ENCODE measurements at regions not wholly inside any gene's neighbourhood (a gene's known extent, or its start where the extent isn't known, plus 50 kb on each side); places are given as distances from the start of the nearest gene placed in this dataset.

DNA sequence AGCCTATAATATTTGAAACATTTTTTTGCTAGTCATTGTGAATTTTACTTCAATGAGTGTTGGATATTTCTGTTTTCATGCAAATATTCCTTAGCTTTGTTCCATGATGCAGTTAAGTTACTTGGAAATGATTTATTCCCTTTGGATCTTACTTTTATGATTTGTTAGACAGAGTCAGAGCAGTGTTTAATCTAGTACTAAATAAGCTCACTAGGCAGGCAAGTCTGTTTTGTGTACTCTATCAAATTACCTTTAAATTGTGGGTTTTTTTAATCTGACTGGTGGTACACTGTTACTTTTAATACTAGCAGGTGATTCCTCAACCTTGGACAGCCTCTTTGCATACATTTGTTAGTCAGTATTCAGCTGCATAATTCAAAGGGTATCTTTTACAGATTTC is 173.3 kb upstream of the MBNL1 start:
- TF ChIP-seq CTCF (IDR thresholded peaks at IDR 0.05; ENCODE audit: low read depth, low read length): no peak
- DNase-seq (ENCODE audit: extremely low read depth, low read depth): no peak

DNA sequence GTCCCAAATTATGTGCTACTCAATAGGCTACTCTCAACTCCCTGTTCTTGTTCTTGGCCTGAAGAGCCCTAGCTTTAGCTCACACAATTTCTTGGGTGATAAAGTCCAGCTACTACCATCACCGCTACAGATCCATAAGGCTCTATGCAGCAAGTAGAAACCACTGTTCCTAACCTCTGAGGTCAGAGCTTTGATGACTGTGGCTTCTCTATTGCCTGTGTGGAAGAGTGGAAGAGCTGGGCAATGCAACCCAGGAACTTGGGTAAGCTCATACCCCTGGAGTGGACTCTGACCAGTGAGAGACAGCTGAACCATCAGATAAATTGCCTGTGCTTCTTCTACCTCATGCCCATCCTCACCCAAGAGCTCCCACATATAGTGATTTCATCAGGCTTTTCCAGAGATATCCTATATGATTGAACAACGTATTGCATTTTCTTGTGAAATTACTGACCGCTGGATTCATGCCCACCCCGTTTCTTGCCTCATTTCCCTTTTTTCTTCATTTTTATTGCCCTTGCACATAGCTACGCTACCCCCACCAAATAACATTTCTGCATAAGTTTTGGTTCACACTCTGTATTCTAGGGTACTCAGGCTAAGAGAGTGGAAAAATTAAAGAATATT is 172.3 kb upstream of the MBNL1 start:
- no peak for DNase-seq (ENCODE audit: extremely low read depth, low read depth)
- TF ChIP-seq CTCF (IDR thresholded peaks at IDR 0.05; ENCODE audit: low read depth, low read length): no peak

DNA sequence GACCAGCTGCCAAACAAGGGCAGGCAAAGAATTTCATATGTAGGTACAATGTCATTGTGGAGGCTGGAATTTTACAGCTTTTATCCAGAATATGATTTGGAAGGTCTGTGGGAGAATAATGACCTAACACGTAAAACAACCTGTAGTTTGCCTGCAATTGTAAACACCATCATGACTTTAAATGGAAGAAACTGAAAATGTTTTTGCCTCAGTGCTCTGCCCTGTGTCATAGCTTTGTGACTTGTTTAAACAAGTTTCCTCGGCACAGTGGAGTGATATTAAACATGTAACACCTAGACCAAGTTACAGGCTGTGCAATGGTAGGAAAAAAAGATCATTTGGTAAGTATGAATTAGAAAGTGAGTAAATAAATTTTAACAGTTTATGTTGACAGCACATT is 171.6 kb upstream of the MBNL1 start:
- DNase-seq (ENCODE audit: extremely low read depth, low read depth): no peak
- TF ChIP-seq CTCF (IDR thresholded peaks at IDR 0.05; ENCODE audit: low read depth, low read length): no peak

GRCh38 chr3:152097770-152098169 is 171.0 kb upstream of the MBNL1 start:
- no peak for TF ChIP-seq CTCF (IDR thresholded peaks at IDR 0.05; ENCODE audit: low read depth, low read length)

DNA sequence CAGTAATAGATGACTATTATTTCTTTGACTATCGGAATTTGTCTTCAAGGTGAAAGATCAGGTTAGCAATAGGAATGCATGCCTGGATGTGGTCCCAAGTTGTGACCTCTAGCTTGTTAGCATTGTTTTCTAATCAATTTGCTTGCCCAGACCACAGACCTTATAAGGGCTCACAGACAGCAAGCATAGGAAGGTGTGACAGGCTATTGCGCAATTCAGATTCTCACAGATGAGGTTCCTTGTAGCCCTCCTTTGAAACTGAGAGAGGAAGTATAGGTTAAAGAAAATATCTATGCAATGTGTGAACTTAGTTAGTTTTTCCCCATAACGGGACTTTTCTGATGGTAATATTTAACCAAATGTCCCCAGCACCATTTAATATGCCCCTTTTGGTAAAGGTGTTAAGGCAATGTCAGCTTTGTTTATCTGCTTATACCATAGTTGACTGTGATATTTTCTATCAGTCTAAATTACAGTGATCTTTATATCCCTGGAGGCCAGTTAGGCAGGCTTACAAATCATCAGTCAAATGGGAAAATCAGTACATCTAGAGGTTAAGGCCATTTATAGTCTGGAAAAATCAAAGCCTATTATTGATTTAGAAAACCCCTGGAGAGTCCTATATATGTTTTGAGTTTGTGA is 168.1 kb upstream of the MBNL1 start:
- no peak for DNase-seq (ENCODE audit: extremely low read depth, low read depth)
- TF ChIP-seq CTCF (IDR thresholded peaks at IDR 0.05; ENCODE audit: low read depth, low read length): no peak

More at GRCh38 chr3:152097770-152098169, 171.0 kb upstream of the MBNL1 start:
- DNase-seq (ENCODE audit: extremely low read depth, low read depth): no peak

- no peak for TF ChIP-seq CTCF (IDR thresholded peaks at IDR 0.05; ENCODE audit: low read depth, low read length)
- DNase-seq (ENCODE audit: extremely low read depth, low read depth): no peak
Observed at GRCh38 chr3:152102410-152102809, 166.3 kb upstream of the MBNL1 start.

DNA sequence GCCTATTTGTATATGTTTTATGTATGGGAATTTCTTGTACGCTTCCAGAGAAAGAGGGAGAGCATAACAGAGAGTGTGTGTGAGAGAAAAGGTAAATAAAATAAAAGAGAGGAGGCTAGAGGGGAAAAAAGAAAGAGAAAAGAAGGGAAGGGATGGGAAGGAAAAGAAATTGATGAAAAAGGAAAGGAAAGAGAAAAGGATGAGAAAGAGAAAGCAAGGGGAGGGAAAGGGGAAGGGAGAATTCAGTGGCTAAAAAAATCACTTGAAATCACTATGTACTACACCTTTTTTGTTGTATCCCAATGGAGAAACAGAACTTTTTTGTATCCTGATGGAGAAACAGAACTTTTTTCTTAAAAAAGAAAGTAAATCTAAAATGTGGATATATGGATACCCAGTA is 165.5 kb upstream of the MBNL1 start:
- TF ChIP-seq CTCF (IDR thresholded peaks at IDR 0.05; ENCODE audit: low read depth, low read length): no peak
- no peak for DNase-seq (ENCODE audit: extremely low read depth, low read depth)
